ENCODE measurements at regions not wholly inside any gene's neighbourhood (a gene's known extent, or its start where the extent isn't known, plus 50 kb on each side); places are given as distances from the start of the nearest gene placed in this dataset.

- no peak for DNase-seq
Observed at GRCh38 chr6:104572901-104573300, 286.8 kb downstream of the HACE1 start.

- DNase-seq = no peak
Observed at GRCh38 chr6:104566411-104566810, 293.3 kb downstream of the HACE1 start.

- DNase-seq = no peak
Observed at GRCh38 chr6:104563306-104563705, 296.4 kb downstream of the HACE1 start.

GRCh38 chr6:104559435-104560202 lies 300.1 kb downstream of the HACE1 start:
- DNase-seq = no peak

- DNase-seq = no peak
Observed at GRCh38 chr6:104558746-104559145, 301.0 kb downstream of the HACE1 start.

- DNase-seq = no peak
Observed at GRCh38 chr6:104548297-104548696, 311.4 kb downstream of the HACE1 start.

GRCh38 chr6:104541411-104541810 lies 318.3 kb downstream of the HACE1 start:
- DNase-seq = no peak

GRCh38 chr6:104540743-104541142 lies 319.0 kb downstream of the HACE1 start:
- DNase-seq = no peak

- no peak for DNase-seq
Observed at GRCh38 chr6:104539173-104539572, 320.5 kb downstream of the HACE1 start.

- DNase-seq = no peak
Observed at GRCh38 chr6:104537872-104538271, 321.8 kb downstream of the HACE1 start.

GRCh38 chr6:104537180-104537579 lies 322.5 kb downstream of the HACE1 start:
- no peak for DNase-seq

- no peak for DNase-seq
Observed at GRCh38 chr6:104532462-104532861, 327.3 kb downstream of the HACE1 start.

GRCh38 chr6:104531646-104532045 lies 328.1 kb downstream of the HACE1 start:
- no peak for DNase-seq

- no peak for DNase-seq
Observed at GRCh38 chr6:104527761-104528415, 331.8 kb downstream of the HACE1 start.

- DNase-seq = no peak
Observed at GRCh38 chr6:104527311-104527710, 332.4 kb downstream of the HACE1 start.

GRCh38 chr6:104526376-104526775 lies 333.3 kb downstream of the HACE1 start:
- no peak for DNase-seq

GRCh38 chr6:104525677-104526322 lies 333.9 kb downstream of the HACE1 start:
- peak; percentile 81 for DNase-seq

- DNase-seq = no peak
Observed at GRCh38 chr6:104522533-104522932, 337.2 kb downstream of the HACE1 start.

- no peak for DNase-seq
Observed at GRCh38 chr6:104521176-104521575, 338.5 kb downstream of the HACE1 start.

GRCh38 chr6:104519566-104519965 lies 340.2 kb downstream of the HACE1 start:
- DNase-seq = no peak

- DNase-seq = peak; percentile 15
Observed at GRCh38 chr6:104509355-104509754, 350.4 kb downstream of the HACE1 start.

- no peak for DNase-seq
Observed at GRCh38 chr6:104506429-104506828, 353.3 kb downstream of the HACE1 start.

- DNase-seq = no peak
Observed at GRCh38 chr6:104505838-104506237, 353.9 kb downstream of the HACE1 start.

GRCh38 chr6:104500265-104500664 lies 359.5 kb downstream of the HACE1 start:
- no peak for DNase-seq
